Subcutaneous abdominal adipose tissue (tissue), 5 donors: ENCODE measurements at regions not wholly inside any gene's neighbourhood (a gene's known extent, or its start where the extent isn't known, plus 50 kb on each side); places are given as distances from the start of the nearest gene placed in this dataset.
"Not testable (repeated sequence)": the region's sequence is repeated elsewhere in the genome, so short reads cannot be mapped to it uniquely, and the experiment has no call there.

Experiments used
- H3K27ac ChIP-seq: one replicate; pipeline ENCODE4 v1.7.0; 2013; ENCODE audit warnings: low read depth, mild to moderate bottlenecking, inconsistent platforms, low read length, moderate library complexity
- H3K27me3 ChIP-seq, 5 donors: one replicate each; pipeline ENCODE4 v1.7.0; 2013; ENCODE audit warnings: low read length in 5 of 5, inconsistent platforms in 1 of 5; ENCODE audit not compliant: control insufficient read depth in 5 of 5, insufficient read depth in 4 of 5
- H3K36me3 ChIP-seq, 5 donors: one replicate each; pipeline ENCODE4 v1.7.0; 2013; ENCODE audit warnings: low read length in 5 of 5; ENCODE audit not compliant: control insufficient read depth in 5 of 5, insufficient read depth in 5 of 5
- H3K4me1 ChIP-seq, 5 donors: one replicate each; pipeline ENCODE4 v1.7.0; 2013; ENCODE audit warnings: low read length in 5 of 5, mild to moderate bottlenecking in 3 of 5, moderate library complexity in 1 of 5; ENCODE audit not compliant: control insufficient read depth in 5 of 5, insufficient read depth in 5 of 5
- H3K4me3 ChIP-seq, 5 donors: one replicate each; pipeline ENCODE4 v1.7.0; 2013; ENCODE audit warnings: low read length in 5 of 5, low read depth in 1 of 5
- H3K9ac ChIP-seq, 5 donors: one replicate each; pipeline ENCODE4 v1.7.0; 2013; ENCODE audit warnings: low read length in 5 of 5, mild to moderate bottlenecking in 4 of 5, moderate library complexity in 3 of 5
- H3K9me3 ChIP-seq, 5 donors: one replicate each; pipeline ENCODE4 v1.7.0; 2013; ENCODE audit warnings: low read length in 5 of 5; ENCODE audit not compliant: control insufficient read depth in 5 of 5
- donor health status: healthy.
- donor health status: healthy.
- donor health status: healthy.
- donor health status: healthy.
- donor health status: healthy.

DNA sequence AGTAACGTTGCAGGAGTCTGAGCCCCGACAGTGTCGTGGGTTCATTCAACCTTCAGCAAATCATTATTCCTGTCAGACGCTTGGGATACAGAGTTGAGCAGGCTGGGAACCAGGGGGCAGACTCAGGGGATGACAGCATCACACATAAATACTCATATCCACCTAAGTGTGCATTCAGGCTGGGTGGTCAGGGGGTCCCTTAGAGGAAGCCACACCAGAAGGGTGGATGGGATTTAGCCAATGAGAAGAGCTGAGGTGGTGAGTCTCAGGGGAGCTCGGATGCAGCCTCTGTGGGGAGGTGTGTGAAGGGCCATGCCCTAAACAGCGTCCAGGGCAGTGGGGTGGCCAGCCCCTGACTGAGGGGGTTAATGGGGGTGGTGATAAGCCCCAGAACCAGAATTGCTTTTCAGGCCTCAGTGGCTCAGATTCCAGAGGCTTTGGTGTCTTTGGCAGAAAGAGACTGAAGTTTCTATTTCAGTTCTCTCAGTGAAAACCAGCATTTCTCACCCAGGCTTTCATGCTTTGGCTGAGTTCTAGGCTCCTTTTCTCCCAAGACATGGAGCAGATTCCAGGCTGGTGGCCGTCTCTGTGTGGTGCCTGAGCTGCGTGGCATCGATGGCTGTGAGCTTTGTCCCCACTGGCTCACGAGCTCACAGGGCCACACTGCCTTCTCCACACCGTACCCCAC lies 83.9 kb upstream of the CLDN5 start:
- Histone ChIP-seq H3K9ac (no peak overlapping the region), H3K27ac (no peak overlapping the region), H3K27me3 (peaks cover 0 to 36% (median 21%) of the 10 kb centered on the region in 5 donors), H3K36me3 (no peaks in the 10 kb centered on the region), H3K4me1 (peaks cover 0 to 44% (median 3%) of the 10 kb centered on the region in 5 donors), H3K4me3 (no peak overlapping the region), H3K9me3 (no peaks in the 10 kb centered on the region)

DNA sequence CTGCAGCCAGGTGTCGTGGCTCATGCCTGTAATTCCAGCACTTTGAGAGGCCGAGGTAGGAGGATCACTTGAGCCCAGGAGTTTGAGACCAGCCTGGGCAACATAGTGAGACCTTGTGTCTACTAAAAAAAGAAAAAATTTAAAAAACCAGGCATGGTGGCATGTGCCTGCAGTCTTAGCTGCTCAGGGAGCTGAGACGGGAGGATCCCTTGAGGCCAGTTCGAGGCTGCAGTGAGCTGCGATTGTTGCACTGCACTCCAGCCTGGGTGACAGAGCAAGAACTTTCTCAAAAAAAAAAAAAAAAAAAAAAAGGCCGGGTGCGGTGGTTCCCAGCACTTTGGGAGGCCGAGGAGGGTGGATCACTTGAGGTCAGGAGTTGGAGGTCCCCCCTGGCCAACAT lies 85.5 kb upstream of the CLDN5 start:
- not testable (repeated sequence) for H3K4me3 ChIP-seq, H3K27ac ChIP-seq, H3K36me3 ChIP-seq, H3K9ac ChIP-seq, H3K9me3 ChIP-seq
- Histone ChIP-seq H3K27me3 (peaks cover 0 to 36% (median 20%) of the 10 kb centered on the region in 5 donors), H3K4me1 (peaks cover 0 to 37% (median 1%) of the 10 kb centered on the region in 5 donors)

DNA sequence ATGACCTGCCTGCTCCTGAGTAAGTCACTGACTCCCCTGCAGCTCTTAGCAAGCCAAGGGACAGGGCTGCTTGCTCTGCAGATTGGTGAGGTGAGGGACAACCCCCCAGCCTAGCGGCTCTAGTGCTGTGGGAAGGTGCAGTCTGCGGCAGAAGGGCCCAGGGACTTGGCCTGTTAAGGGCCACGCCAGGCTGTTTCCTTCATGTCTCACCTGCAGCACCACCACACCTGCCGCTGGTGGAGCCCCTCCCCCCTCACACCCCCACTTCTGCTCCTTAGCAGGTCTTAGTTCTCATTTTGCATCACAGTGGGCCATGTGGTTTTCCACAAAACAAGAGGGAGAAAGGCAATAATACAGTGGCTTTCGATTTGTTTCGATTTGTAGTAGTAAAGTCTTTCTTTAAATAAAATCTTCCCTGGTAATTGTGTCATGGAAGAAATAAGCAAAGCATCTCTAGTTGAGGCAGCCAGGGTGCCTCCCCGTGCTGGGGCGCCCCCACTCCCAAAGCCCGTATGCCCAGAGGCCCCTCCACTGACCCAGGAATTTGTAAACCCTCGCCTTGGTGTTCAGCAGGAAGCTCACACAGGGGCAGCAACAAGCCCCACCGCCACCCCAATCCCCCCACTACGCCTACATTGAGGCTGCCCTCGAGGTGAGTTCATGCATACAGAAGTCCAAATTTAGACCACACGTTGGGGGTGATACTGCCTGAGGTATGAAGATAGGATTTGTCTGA lies 86.5 kb upstream of the CLDN5 start:
- no peaks in the 10 kb centered on the region for H3K9me3 ChIP-seq
- H3K36me3 ChIP-seq, result no peaks in the 10 kb centered on the region
- peaks cover 3 to 36% (median 23%) of the 10 kb centered on the region in 5 donors for H3K27me3 ChIP-seq
- no peak overlapping the region for H3K4me3 ChIP-seq
- H3K27ac ChIP-seq, result no peak overlapping the region
- H3K4me1 ChIP-seq, result peaks cover 0 to 32% (median 1%) of the 10 kb centered on the region in 5 donors
- H3K9ac ChIP-seq, result no peak overlapping the region

DNA sequence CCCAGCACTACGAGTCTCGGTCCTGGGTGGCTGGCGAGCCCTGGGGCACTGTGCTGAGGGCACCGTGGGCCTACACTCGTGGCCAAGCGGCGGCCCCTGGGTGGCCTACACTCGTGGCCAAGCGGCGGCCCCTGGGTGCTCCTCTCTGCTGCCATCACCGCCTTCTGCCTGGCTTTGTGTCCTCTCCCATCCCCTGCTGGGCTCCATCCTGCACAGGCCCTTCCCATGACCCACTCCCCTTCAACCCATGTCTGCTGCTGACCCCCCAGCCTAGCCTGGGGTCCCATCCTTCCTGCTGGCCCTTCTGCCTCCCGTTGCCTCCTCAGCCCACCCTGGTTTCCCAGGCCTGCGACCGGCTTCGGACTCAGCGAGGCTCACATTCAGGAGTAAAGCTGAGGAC lies 87.4 kb upstream of the CLDN5 start:
- peaks cover 0 to 23% (median 1%) of the 10 kb centered on the region in 5 donors for H3K4me1 ChIP-seq
- no peak overlapping the region for H3K27ac ChIP-seq
- H3K36me3 ChIP-seq, result no peaks in the 10 kb centered on the region
- peaks cover 3 to 28% (median 23%) of the 10 kb centered on the region in 5 donors for H3K27me3 ChIP-seq
- H3K9ac ChIP-seq, result no peak overlapping the region
- H3K4me3 ChIP-seq, result no peak overlapping the region
- H3K9me3 ChIP-seq, result no peaks in the 10 kb centered on the region

DNA sequence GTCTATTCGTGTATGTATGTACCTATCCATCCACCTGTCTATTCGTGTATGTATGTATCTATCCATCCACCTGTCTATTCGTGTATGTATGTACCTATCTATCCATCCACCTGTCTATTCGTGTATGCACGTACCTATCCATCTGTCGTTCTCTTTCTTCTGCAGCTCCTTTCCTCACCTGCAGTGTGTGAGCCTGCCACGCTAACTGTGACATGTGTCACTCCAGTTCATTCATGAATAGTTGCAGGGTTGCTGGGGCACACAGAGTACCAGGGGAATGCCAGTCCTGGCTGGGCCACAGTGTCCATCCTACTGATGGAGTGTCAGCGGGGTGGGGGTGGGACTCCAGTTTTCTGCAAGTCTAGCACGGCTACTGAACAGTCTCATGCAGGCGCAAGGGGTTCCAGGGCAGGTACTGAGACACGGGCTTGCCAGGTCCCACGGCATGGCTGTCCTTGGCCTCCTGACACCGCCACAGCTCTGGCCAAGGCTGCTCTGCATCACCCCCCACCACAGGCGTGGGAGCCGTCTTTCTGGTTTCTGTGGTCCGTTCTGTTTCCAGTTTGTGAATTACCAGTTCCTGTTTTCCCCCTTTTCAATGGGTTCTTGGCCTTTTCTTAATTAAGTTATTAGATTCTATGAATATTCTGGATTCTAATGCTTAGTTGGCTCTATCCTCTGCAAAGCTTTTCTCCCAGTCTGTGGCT lies 88.8 kb upstream of the CLDN5 start:
- Histone ChIP-seq H3K4me1 (peaks cover 0 to 9% (median 0%) of the 10 kb centered on the region in 5 donors), H3K27me3 (peaks cover 3 to 16% (median 10%) of the 10 kb centered on the region in 5 donors), H3K9ac (no peak overlapping the region)

DNA sequence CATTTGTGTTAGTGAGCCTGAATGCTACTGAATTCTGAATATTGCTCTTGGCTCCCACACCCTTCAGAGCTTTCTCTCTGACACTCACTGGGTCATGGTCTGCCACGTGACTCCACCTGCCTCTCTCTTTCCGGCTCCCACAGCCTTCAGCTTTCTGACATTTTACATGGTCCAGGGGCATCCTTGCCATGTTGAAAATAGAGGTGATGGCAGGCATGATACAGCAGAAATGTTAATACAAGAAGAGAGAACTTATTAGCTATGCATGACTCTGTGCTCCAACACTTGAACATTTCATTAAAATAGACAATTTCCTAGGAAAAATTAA lies 90.3 kb upstream of the CLDN5 start:
- H3K4me1 ChIP-seq, result peaks cover 0 to 7% (median 0%) of the 10 kb centered on the region in 5 donors
- no peak overlapping the region for H3K4me3 ChIP-seq
- H3K9ac ChIP-seq, result no peak overlapping the region
- no peaks in the 10 kb centered on the region for H3K36me3 ChIP-seq
- no peaks in the 10 kb centered on the region for H3K9me3 ChIP-seq
- peaks cover 0 to 12% (median 7%) of the 10 kb centered on the region in 5 donors for H3K27me3 ChIP-seq
- no peak overlapping the region for H3K27ac ChIP-seq

More for the DNA sequence above, 88.8 kb upstream of the CLDN5 start:
- no peak overlapping the region for H3K4me3 ChIP-seq
- no peak overlapping the region for H3K27ac ChIP-seq
- no peaks in the 10 kb centered on the region for H3K9me3 ChIP-seq
- no peaks in the 10 kb centered on the region for H3K36me3 ChIP-seq

DNA sequence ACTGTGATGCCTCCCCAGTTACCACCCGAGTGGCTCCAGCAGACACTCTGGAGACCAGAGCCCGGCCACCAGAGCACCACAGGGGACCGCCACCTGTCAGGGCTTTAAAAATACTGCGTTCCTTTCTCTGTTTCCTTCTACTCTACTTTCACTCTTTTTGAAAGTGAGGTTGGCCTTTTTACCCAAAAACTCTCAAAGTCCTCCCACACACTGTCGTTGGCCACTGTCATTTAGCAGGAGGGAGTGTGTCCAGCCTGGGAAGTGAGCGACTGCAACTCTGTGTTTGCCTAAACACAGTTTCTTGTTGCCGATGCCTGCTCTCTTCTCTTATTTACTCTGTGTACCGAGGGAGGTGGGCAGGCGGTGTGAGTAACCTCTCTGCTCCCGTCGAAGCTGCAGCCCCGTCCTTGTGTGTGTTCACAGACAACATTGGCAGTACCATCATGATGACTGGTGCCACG lies 90.8 kb upstream of the CLDN5 start:
- H3K4me1 ChIP-seq, result peaks cover 0 to 8% (median 0%) of the 10 kb centered on the region in 5 donors
- no peaks in the 10 kb centered on the region for H3K36me3 ChIP-seq
- no peak overlapping the region for H3K9ac ChIP-seq
- H3K27me3 ChIP-seq, result peaks cover 0 to 12% (median 7%) of the 10 kb centered on the region in 5 donors
- H3K4me3 ChIP-seq, result no peak overlapping the region
- no peak overlapping the region for H3K27ac ChIP-seq
- no peaks in the 10 kb centered on the region for H3K9me3 ChIP-seq

DNA sequence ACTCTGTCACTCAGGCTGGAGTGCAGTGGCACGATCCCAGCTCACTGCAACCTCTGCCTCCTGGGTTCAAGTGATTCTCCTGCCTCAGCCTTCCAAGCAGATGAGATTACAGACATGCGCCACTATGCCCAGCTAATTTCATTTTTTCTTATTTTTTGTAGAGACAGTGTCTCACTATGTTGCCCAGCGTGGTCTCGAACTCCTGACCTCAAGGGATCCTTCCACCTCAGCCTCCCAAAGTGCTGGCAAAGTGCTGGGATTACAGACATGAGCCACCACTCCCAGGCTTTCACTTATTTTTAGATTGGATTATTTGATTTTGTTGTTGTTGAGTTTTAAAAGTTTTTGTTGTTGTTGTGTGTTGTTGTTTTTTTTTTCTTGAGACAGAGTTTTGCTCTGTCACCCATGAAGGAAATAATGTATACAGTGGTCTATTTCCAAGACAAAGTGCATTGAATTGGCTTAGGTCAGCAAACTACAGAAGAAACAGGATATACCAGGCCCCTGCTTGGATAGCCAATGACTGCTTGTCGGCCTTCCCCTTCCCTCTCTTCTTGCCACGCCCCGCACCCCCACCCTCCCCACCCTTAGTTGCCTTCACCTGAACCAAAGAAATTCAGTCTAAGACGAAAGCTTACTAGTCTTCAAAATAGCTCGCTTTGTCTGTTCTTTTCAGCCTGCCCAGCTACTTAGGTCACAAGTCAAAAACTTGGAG lies 91.8 kb upstream of the CLDN5 start:
- Histone ChIP-seq H3K4me1 (peaks cover 0 to 15% (median 3%) of the 10 kb centered on the region in 5 donors), H3K27me3 (peaks cover 0 to 15% (median 8%) of the 10 kb centered on the region in 5 donors), H3K27ac (no peak overlapping the region), H3K36me3 (no peaks in the 10 kb centered on the region), H3K9ac (no peak overlapping the region), H3K9me3 (no peaks in the 10 kb centered on the region), H3K4me3 (no peak overlapping the region)

DNA sequence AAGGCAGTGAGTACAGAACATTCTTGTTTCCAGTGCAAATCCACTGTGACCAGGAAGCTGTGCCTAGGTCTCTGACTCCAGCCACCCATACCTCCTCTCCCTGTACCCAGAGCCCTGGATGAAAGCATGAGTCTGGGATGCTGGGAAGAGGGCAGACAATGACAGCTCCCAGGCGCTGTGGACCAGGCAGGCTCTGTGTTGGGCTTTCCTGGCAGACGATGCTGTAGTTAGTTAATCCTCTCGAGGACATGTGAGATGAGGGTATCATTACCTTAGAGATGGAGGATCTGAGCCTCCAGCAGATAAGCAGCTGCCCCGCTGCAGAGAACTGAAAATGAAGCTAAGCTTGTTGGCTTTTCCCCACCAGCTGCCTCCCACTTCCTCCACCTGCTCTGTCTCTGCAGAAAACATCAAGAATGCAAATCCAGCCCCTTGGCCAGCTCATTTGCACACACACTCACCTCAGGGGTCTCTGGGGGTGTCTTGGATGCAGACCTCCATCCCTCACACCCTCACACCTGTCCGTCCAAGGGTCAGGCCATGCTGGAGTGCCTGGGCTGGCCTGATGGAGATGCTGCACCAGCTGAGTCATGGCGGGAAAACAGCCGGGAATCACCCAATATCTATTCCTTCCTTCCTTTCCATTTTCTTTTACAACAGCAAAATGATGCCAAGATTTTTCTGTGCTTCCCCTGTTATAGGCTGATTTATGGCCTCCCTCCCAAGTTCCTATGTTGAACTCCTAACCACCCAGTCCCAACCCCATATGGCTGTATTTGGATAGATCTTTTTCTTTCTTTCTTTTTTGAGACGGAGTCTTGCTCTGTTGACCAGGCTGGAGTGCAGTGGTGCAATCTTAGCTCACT lies 94.9 kb upstream of the SEPTIN5 start:
- H3K4me1 ChIP-seq, result peaks cover 0 to 29% (median 7%) of the 10 kb centered on the region in 5 donors
- no peak overlapping the region for H3K9ac ChIP-seq
- H3K27ac ChIP-seq, result no peak overlapping the region
- peaks cover 0 to 19% (median 13%) of the 10 kb centered on the region in 5 donors for H3K27me3 ChIP-seq
- no peak overlapping the region for H3K4me3 ChIP-seq
- no peaks in the 10 kb centered on the region for H3K36me3 ChIP-seq
- no peaks in the 10 kb centered on the region for H3K9me3 ChIP-seq
